HEK293 (cell line): ENCODE measurements at regions not wholly inside any gene's neighbourhood (a gene's known extent, or its start where the extent isn't known, plus 50 kb on each side); places are given as distances from the start of the nearest gene placed in this dataset.

Source experiments
- CTCF ChIA-PET: fragments of 350-600 bp; formaldehyde crosslinking; extraction: SDS; loops from one replicate; lab custom pipeline; 2021; ENCODE audit warnings: antibody characterized with exemption; lab: Yijun Ruan, JAX
- POLR2A ChIA-PET: fragments of 300-600 bp; formaldehyde crosslinking; extraction: SDS; loops from one replicate; lab custom pipeline; 2020; ENCODE audit warnings: antibody characterized with exemption, inconsistent platforms; lab: Yijun Ruan, JAX
- H3K27ac ChIP-seq: fragments of 200-500 bp; sonication (Bioruptor generic); 2 replicates; pipeline ENCODE4 v1.5.1; 2014; ENCODE audit warnings: low read depth, low read length, control low read depth, inconsistent platforms; ENCODE audit errors: extremely low read depth
- H3K36me3 ChIP-seq, 2 experiments: fragments of 200-500 bp in 1 of 2; sonication (Bioruptor generic) in 1 of 2; 1 replicate in 1 of 2; 2 replicates in 1 of 2; pipeline ENCODE4 v1.5.1; 2014 to 2017; ENCODE audit warnings: inconsistent platforms in 2 of 2, low read length in 2 of 2; ENCODE audit not compliant: control insufficient read depth in 2 of 2, insufficient read depth in 1 of 2
- H3K4me1 ChIP-seq: fragments of 200-500 bp; sonication (Bioruptor generic); 2 replicates; pipeline ENCODE4 v1.5.1; 2014; ENCODE audit warnings: mild to moderate bottlenecking, low read length, inconsistent platforms; ENCODE audit not compliant: control insufficient read depth, insufficient read depth
- H3K4me3 ChIP-seq: 2 replicates; pipeline ENCODE4 v1.5.1; 2011; ENCODE audit warnings: low read depth, mild to moderate bottlenecking, control low read depth, low read length, moderate library complexity
- H3K9me3 ChIP-seq: fragments of 200-500 bp; sonication (Bioruptor generic); 2 replicates; pipeline ENCODE4 v1.5.1; 2014; ENCODE audit warnings: low read depth, low read length, inconsistent platforms; ENCODE audit not compliant: control insufficient read depth, insufficient read depth
- ATF2 ChIP-seq: fragments of 450-650 bp; formaldehyde crosslinking; IDR thresholded peaks from 2 replicates; pipeline ENCODE4 v1.5.1; 2016; ENCODE audit warnings: missing biosample characterization, missing genetic modification characterization, low read depth
- HIC1 ChIP-seq: fragments of 450-650 bp; formaldehyde crosslinking; IDR thresholded peaks from 2 replicates; pipeline ENCODE4 v1.5.1; 2016; ENCODE audit warnings: missing biosample characterization, missing genetic modification characterization
- HOXC10 ChIP-seq: sonication (generic); formaldehyde crosslinking; IDR thresholded peaks from 2 replicates; pipeline ENCODE4 v1.8.1; 2023; ENCODE audit warnings: mild to moderate bottlenecking, missing genetic modification reagents
- KLF10 ChIP-seq: fragments of 450-650 bp; IDR thresholded peaks from 2 replicates; pipeline ENCODE4 v1.5.1; 2018; ENCODE audit warnings: missing biosample characterization, mild to moderate bottlenecking, missing genetic modification characterization
- KLF16 ChIP-seq: fragments of 450-650 bp; formaldehyde crosslinking; IDR thresholded peaks from 2 replicates; pipeline ENCODE4 v1.5.1; 2017; ENCODE audit warnings: missing biosample characterization, missing genetic modification characterization
- KLF17 ChIP-seq: fragments of 450-650 bp; formaldehyde crosslinking; IDR thresholded peaks from 2 replicates; pipeline ENCODE4 v1.5.1; 2016; ENCODE audit warnings: missing biosample characterization, missing genetic modification characterization
- KLF7 ChIP-seq: fragments of 450-650 bp; formaldehyde crosslinking; IDR thresholded peaks from 2 replicates; pipeline ENCODE4 v1.5.1; 2016; ENCODE audit warnings: missing biosample characterization, missing genetic modification characterization, borderline replicate concordance
- RBAK ChIP-seq: fragments of 450-650 bp; formaldehyde crosslinking; IDR thresholded peaks from 2 replicates; pipeline ENCODE4 v1.5.1; 2016; ENCODE audit warnings: missing biosample characterization, missing genetic modification characterization
- REST ChIP-seq: fragments of 450-650 bp; formaldehyde crosslinking; IDR thresholded peaks from 2 replicates; pipeline ENCODE4 v1.5.1; 2016; ENCODE audit warnings: missing biosample characterization, missing genetic modification characterization
- TCF7L2 ChIP-seq: IDR thresholded peaks from 2 replicates; pipeline ENCODE4 v1.6.1; 2011; ENCODE audit warnings: low read depth, mild to moderate bottlenecking, inconsistent platforms, low read length, moderate library complexity, borderline replicate concordance
- ZEB2 ChIP-seq: fragments of 450-650 bp; formaldehyde crosslinking; IDR thresholded peaks from 2 replicates; pipeline ENCODE4 v1.5.1; 2016; ENCODE audit warnings: missing biosample characterization, missing genetic modification characterization
- ZFP37 ChIP-seq: fragments of 450-650 bp; formaldehyde crosslinking; IDR thresholded peaks from 2 replicates; pipeline ENCODE4 v1.5.1; 2016; ENCODE audit warnings: missing biosample characterization, missing genetic modification characterization
- ZNF133 ChIP-seq: fragments of 450-650 bp; formaldehyde crosslinking; IDR thresholded peaks from 2 replicates; pipeline ENCODE4 v1.5.1; 2016; ENCODE audit warnings: missing biosample characterization, missing genetic modification characterization
- ZNF140 ChIP-seq: fragments of 450-650 bp; formaldehyde crosslinking; IDR thresholded peaks from 2 replicates; pipeline ENCODE4 v1.5.1; 2016; ENCODE audit warnings: missing biosample characterization, missing genetic modification characterization
- ZNF155 ChIP-seq: fragments of 450-650 bp; formaldehyde crosslinking; IDR thresholded peaks from 2 replicates; pipeline ENCODE4 v1.5.1; 2016; ENCODE audit warnings: missing biosample characterization, missing genetic modification characterization
- ZNF311 ChIP-seq: fragments of 450-650 bp; formaldehyde crosslinking; IDR thresholded peaks from 2 replicates; pipeline ENCODE4 v1.5.1; 2017; ENCODE audit warnings: missing biosample characterization, missing genetic modification characterization, borderline replicate concordance
- ZNF529 ChIP-seq: fragments of 450-650 bp; formaldehyde crosslinking; IDR thresholded peaks from 2 replicates; pipeline ENCODE4 v1.5.1; 2017; ENCODE audit warnings: missing genetic modification characterization, missing biosample characterization; ENCODE audit not compliant: insufficient replicate concordance
- ZNF544 ChIP-seq: fragments of 450-650 bp; formaldehyde crosslinking; IDR thresholded peaks from 2 replicates; pipeline ENCODE4 v1.5.0; 2017; ENCODE audit warnings: missing biosample characterization, missing genetic modification characterization
- ZNF560 ChIP-seq: fragments of 450-650 bp; formaldehyde crosslinking; IDR thresholded peaks from 2 replicates; pipeline ENCODE4 v1.5.1; 2017; ENCODE audit warnings: missing biosample characterization, missing genetic modification characterization, borderline replicate concordance
- ZNF692 ChIP-seq: fragments of 450-650 bp; formaldehyde crosslinking; IDR thresholded peaks from 2 replicates; pipeline ENCODE4 v1.5.1; 2016; ENCODE audit warnings: missing biosample characterization, missing genetic modification characterization

GRCh38 chr7:112654322-112655216 is 135.6 kb downstream of the TMEM168 start:
- POLR2A ChIA-PET: no interaction called here
- no peaks in the 10 kb centered on the region for H3K9me3 ChIP-seq
- H3K36me3 ChIP-seq: no peaks in the 10 kb centered on the region
- TF ChIP-seq ZNF140 (tag by site-specific recombination) (no peak), TCF7L2 (no peak), KLF10 (no peak), KLF17 (tag by site-specific recombination) (no peak), ZEB2 (tag by site-specific recombination) (no peak), ZNF692 (tag by site-specific recombination) (no peak), ZNF133 (tag by site-specific recombination) (no peak), HIC1 (tag by site-specific recombination) (no peak), ZNF155 (no peak), KLF7 (no peak), KLF16 (tag by site-specific recombination) (no peak), ZNF544 (tag by site-specific recombination) (no peak), ZNF311 (tag by site-specific recombination) (no peak), ZFP37 (no peak)
- no peak overlapping the region for H3K27ac ChIP-seq
- CTCF ChIA-PET: no interaction called here
- no peaks in the 10 kb centered on the region for H3K4me1 ChIP-seq
- H3K4me3 ChIP-seq: no peak overlapping the region

- POLR2A ChIA-PET: no interaction called here
- no peak overlapping the region for H3K4me3 ChIP-seq
- no peaks in the 10 kb centered on the region for H3K36me3 ChIP-seq
- TF ChIP-seq REST (tag by site-specific recombination) (no peak), ZNF560 (no peak), ZNF529 (tag by site-specific recombination) (no peak), ATF2 (tag by site-specific recombination) (no peak), HOXC10 (no peak), RBAK (tag by site-specific recombination) (no peak)
- TF ChIP-seq, all 188 proteins: peak for 0
- Histone ChIP-seq H3K9me3 (no peaks in the 10 kb centered on the region), H3K4me1 (no peaks in the 10 kb centered on the region), H3K27ac (no peak overlapping the region)
- CTCF ChIA-PET: interaction anchor here (0.6 kb wide), 2 partner anchors 92 to 1396 kb away, joined by 3 read pairs; no protein-coding TSS in a partner anchor
These were observed 124.5 kb downstream of the TMEM168 start for GRCh38 chr7:112665709-112666108.
